ENCODE measurements at regions not wholly inside any gene's neighbourhood (a gene's known extent, or its start where the extent isn't known, plus 50 kb on each side); places are given as distances from the start of the nearest gene placed in this dataset.

GRCh38 chr5:163772241-163772640 lies 266.8 kb downstream of the MAT2B start:
- TF ChIP-seq CTCF (IDR thresholded peaks at IDR 0.05) (no peak), POLR2A (IDR thresholded peaks at IDR 0.05) (no peak)
